LNCAP (cell line): ENCODE measurements at regions not wholly inside any gene's neighbourhood (a gene's known extent, or its start where the extent isn't known, plus 50 kb on each side); places are given as distances from the start of the nearest gene placed in this dataset.

Experiments
- TF ChIP-seq, protein P1 (sequence below): fragments of 450-650 bp; IDR thresholded peaks from 2 replicates; pipeline ENCODE4 v1.5.1; 2017; ENCODE audit warnings: mild to moderate bottlenecking

DNA sequence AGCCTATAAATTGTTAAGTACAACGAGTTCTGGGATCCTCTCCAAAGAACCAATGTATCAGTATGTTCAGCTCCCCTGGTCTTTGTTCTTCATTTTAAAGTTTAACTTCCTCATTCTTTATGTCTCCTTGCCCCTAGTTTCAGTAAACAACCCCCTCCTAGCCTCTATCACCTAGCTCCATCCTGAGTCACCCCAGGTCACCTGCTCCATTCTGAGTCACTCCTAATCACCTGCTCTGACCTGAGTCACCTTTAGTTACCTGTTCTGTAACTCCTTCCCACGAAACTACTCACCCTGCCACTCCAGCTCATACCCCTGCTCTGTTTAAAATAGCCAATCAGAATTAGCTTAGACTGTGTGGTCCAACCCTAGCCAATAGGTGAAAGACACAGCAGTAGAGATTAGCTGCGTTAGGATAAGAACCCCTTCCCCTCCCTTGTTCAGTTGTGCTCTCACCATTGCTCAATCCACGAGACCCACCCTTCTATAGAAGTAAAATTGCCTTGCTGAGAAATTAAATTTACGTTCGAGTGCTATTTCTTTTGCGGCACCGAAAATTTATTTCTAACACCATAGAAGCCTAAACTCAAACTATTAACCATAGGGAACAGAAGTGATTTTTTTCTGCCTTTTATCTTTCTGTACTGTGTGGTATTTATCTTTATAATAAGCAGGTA, 245.0 kb upstream of the ADAMTS9 start:
- TF ChIP-seq, protein P1, sequence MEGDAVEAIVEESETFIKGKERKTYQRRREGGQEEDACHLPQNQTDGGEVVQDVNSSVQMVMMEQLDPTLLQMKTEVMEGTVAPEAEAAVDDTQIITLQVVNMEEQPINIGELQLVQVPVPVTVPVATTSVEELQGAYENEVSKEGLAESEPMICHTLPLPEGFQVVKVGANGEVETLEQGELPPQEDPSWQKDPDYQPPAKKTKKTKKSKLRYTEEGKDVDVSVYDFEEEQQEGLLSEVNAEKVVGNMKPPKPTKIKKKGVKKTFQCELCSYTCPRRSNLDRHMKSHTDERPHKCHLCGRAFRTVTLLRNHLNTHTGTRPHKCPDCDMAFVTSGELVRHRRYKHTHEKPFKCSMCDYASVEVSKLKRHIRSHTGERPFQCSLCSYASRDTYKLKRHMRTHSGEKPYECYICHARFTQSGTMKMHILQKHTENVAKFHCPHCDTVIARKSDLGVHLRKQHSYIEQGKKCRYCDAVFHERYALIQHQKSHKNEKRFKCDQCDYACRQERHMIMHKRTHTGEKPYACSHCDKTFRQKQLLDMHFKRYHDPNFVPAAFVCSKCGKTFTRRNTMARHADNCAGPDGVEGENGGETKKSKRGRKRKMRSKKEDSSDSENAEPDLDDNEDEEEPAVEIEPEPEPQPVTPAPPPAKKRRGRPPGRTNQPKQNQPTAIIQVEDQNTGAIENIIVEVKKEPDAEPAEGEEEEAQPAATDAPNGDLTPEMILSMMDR = no peak

DNA sequence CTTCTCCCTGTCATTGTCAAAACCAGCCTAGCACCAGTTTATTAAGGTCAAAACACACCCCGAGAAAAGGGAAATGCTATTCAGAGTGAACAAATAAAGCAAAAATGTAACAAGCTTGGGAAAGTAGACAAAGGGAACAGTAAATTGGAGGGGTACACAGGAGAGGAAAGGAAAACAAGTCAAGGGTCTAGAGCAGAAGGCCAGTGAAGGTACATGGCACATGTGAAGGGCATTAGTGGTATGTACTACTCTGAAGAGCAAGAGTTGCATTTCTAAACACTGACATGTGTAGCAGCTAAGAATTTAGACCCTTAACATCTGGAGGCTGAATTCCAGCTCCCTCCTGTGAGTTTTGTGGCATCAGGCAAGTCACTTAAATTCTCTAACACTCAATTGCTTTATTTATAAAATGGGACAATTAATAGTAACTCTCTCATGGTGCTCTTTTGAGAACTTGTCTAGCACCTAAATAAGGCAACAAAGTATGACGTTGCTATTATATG, 244.3 kb upstream of the ADAMTS9 start:
- TF ChIP-seq, protein P1 = no peak

DNA sequence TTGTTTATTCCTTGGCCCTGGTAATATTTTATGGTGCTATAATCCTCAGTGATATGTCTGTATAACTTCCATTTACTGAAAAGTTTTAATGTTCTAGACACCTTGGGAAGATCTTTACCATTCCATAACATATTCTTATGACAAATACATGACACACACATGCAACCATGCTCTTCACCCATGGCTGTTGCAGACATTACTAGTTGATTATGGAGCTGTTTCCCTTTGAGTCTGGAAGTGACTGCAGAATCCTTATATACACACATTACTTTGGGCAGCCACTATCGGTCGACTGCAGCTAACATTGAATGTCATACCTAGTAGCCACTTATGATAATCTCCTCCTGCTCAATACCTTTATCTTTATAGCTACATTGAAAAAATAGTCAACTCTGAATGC, 243.1 kb upstream of the ADAMTS9 start:
- TF ChIP-seq, protein P1 = no peak

DNA sequence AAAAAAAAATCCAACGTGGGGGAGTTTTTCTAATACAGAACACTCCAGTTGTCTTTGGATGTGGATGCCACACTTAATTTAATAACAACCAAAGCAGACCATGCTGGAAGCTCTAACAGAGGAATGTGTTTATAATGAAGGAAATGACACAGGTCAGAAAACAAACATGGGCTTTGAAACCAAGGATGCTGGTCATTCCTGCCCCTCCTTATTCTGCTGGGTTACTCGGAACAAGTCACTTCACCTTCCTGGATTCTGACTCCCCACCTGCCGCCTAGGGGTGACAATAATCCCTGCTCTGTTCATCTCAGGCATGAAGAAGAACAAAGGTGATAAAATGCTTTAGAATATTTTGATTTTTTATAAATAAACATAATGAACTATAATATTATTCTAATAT, 240.9 kb upstream of the ADAMTS9 start:
- TF ChIP-seq, protein P1 = no peak

DNA sequence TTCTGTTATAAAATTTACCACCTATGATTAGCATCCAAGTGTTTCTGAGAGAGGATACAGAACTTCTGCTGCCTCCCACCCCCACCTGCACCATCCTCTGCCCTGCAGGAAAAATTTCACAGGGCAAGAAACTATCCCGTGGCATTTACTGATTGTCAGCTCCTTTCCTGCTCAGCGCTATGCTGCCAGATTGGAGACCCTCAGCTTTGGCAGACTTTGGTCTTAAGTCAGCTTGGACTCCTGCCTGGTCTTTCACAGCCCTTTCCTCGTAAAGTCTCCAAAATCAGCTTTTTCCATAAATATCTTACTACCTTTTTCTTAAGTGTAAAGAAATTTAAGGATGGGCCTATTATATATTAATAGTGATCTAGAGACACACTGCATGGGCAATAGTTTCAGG, 239.9 kb upstream of the ADAMTS9 start:
- TF ChIP-seq, protein P1 = no peak

DNA sequence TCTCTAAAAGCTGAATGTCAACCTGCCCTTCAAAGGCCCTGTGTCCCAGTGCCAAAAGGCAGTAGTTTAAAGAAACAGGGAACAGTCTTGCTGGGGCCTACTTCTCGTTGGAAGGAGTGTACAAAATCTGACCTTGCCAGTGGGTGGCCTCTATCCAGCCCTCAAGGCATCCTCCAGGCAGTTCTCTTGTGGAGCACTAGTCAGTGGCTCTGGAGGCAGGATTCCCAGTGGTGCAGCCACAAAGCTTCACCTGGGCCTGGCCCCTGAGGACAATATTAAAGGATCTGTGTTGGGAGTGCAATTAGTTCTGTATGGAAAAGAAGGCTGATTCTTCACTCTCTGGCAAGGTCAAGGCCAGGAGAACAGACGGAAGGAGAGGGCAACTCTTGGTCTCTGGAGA, 237.8 kb upstream of the ADAMTS9 start:
- TF ChIP-seq, protein P1 = no peak

DNA sequence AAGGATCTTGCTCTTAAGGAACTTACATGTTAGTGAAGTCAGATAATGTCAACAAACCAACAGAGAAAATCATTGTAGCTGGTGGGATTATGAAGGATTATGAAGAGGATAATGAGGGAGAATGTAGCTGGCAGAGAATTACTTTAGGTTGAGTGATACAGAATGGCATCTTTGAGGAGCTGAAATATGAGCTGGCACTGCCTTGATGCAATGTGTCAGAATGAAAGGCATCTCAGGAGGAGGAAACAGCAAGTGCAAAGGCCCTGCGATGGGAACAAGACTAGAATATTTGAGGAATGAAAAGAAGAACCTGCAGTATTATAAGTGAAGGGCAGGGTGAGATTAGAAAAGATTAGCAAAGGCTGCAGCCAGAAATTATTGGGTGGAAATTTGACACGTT, 237.2 kb upstream of the ADAMTS9 start:
- TF ChIP-seq, protein P1 = no peak

DNA sequence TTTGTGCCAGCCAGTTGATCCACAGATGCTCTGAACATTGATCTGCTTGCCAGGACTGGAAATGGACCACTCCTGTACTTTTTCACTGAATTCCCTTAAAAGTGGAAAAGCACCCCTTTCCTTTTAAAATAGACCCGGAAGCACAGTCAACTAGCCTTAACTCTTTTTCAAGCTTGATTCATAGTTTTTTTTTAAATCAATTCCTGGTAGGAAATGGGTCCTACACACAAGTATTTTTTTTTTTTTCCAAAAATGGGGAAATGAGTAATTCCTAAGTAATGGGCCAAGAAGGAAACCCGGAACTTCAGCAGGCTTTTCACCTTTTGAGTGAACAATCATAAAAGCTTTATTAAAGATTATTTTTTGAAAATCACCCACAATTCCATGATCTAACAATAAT, 234.4 kb upstream of the ADAMTS9 start:
- TF ChIP-seq, protein P1 = no peak
